ENCODE measurements at regions not wholly inside any gene's neighbourhood (a gene's known extent, or its start where the extent isn't known, plus 50 kb on each side); places are given as distances from the start of the nearest gene placed in this dataset.
"Not testable (repeated sequence)": the region's sequence is repeated elsewhere in the genome, so short reads cannot be mapped to it uniquely, and the experiment has no call there.

GRCh38 chr7:121744877-121745276, 128.1 kb upstream of the PTPRZ1 start:
- DNase-seq (ENCODE audit: low read depth) = no peak

GRCh38 chr7:121744319-121744718, 128.6 kb upstream of the PTPRZ1 start:
- no peak for DNase-seq (ENCODE audit: low read depth)

- no peak for DNase-seq (ENCODE audit: low read depth)
Measured at GRCh38 chr7:121741896-121742295, 131.1 kb upstream of the PTPRZ1 start.

GRCh38 chr7:121739465-121739864, 133.5 kb upstream of the PTPRZ1 start:
- DNase-seq (ENCODE audit: low read depth) = no peak

GRCh38 chr7:121730869-121731268, 142.1 kb upstream of the PTPRZ1 start:
- DNase-seq (ENCODE audit: low read depth) = no peak

- DNase-seq (ENCODE audit: low read depth) = no peak
Measured at GRCh38 chr7:121714559-121715303, 158.2 kb upstream of the PTPRZ1 start.

GRCh38 chr7:121712961-121713360, 160.0 kb upstream of the PTPRZ1 start:
- DNase-seq (ENCODE audit: low read depth) = not testable (repeated sequence)

- DNase-seq (ENCODE audit: low read depth) = no peak
Measured at GRCh38 chr7:121697731-121698316, 175.1 kb upstream of the PTPRZ1 start.

GRCh38 chr7:121696954-121697353, 176.0 kb upstream of the PTPRZ1 start:
- DNase-seq (ENCODE audit: low read depth) = no peak

GRCh38 chr7:121689749-121690148, 183.2 kb upstream of the PTPRZ1 start:
- no peak for DNase-seq (ENCODE audit: low read depth)

GRCh38 chr7:121681700-121682099, 191.3 kb upstream of the PTPRZ1 start:
- DNase-seq (ENCODE audit: low read depth) = no peak

- no peak for DNase-seq (ENCODE audit: low read depth)
Measured at GRCh38 chr7:121676168-121676567, 196.8 kb upstream of the PTPRZ1 start.

GRCh38 chr7:121674455-121674854, 198.5 kb upstream of the PTPRZ1 start:
- not testable (repeated sequence) for DNase-seq (ENCODE audit: low read depth)

- DNase-seq (ENCODE audit: low read depth) = no peak
Measured at GRCh38 chr7:121669144-121669543, 203.8 kb upstream of the PTPRZ1 start.

GRCh38 chr7:121666306-121666705, 206.7 kb upstream of the PTPRZ1 start:
- no peak for DNase-seq (ENCODE audit: low read depth)

- no peak for DNase-seq (ENCODE audit: low read depth)
Measured at GRCh38 chr7:121643320-121643719, 229.6 kb upstream of the PTPRZ1 start.

GRCh38 chr7:121639705-121640104, 233.3 kb upstream of the PTPRZ1 start:
- no peak for DNase-seq (ENCODE audit: low read depth)

GRCh38 chr7:121638286-121638685, 234.7 kb upstream of the PTPRZ1 start:
- no peak for DNase-seq (ENCODE audit: low read depth)

- no peak for DNase-seq (ENCODE audit: low read depth)
Measured at GRCh38 chr7:121634356-121634755, 238.2 kb upstream of the FAM3C start.

- DNase-seq (ENCODE audit: low read depth) = no peak
Measured at GRCh38 chr7:121633186-121633585, 237.1 kb upstream of the FAM3C start.

- DNase-seq (ENCODE audit: low read depth) = no peak
Measured at GRCh38 chr7:121624958-121625357, 228.8 kb upstream of the FAM3C start.

GRCh38 chr7:121623130-121623872, 227.2 kb upstream of the FAM3C start:
- DNase-seq (ENCODE audit: low read depth) = no peak

- DNase-seq (ENCODE audit: low read depth) = no peak
Measured at GRCh38 chr7:121621937-121622336, 225.8 kb upstream of the FAM3C start.
